ENCODE measurements at regions not wholly inside any gene's neighbourhood (a gene's known extent, or its start where the extent isn't known, plus 50 kb on each side); places are given as distances from the start of the nearest gene placed in this dataset.

- no peak for FAIRE-seq
- Histone ChIP-seq H3K4me3 (ENCODE audit: low read depth, low read length) (no peak overlapping the region), H3K27me3 (ENCODE audit: control insufficient read depth, insufficient read depth, low read length) (no peaks in the 10 kb centered on the region), H3K36me3 (ENCODE audit: control insufficient read depth, insufficient read depth, low read length) (no peaks in the 10 kb centered on the region)
- DNase-seq (ENCODE audit: low read depth) = no peak
- TF ChIP-seq CTCF (IDR thresholded peaks at IDR 0.05; ENCODE audit: insufficient read depth, low read length, severe bottlenecking) = no peak
Observed at GRCh38 chr7:98711945-98712344, 94.9 kb downstream of the NPTX2 start.

- Histone ChIP-seq H3K36me3 (ENCODE audit: control insufficient read depth, insufficient read depth, low read length) (no peaks in the 10 kb centered on the region), H3K27me3 (ENCODE audit: control insufficient read depth, insufficient read depth, low read length) (no peaks in the 10 kb centered on the region)
- FAIRE-seq = no peak
Observed at GRCh38 chr7:98713165-98713810, 96.2 kb downstream of the NPTX2 start.

GRCh38 chr7:98719396-98719795 lies 102.3 kb downstream of the NPTX2 start:
- H3K4me3 ChIP-seq (ENCODE audit: low read depth, low read length) = no peak overlapping the region
- no peak for TF ChIP-seq CTCF (IDR thresholded peaks at IDR 0.05; ENCODE audit: insufficient read depth, low read length, severe bottlenecking)
- FAIRE-seq = no peak
- no peak for DNase-seq (ENCODE audit: low read depth)
- no peaks in the 10 kb centered on the region for H3K27me3 ChIP-seq (ENCODE audit: control insufficient read depth, insufficient read depth, low read length)
- no peaks in the 10 kb centered on the region for H3K36me3 ChIP-seq (ENCODE audit: control insufficient read depth, insufficient read depth, low read length)

More at GRCh38 chr7:98713165-98713810, 96.2 kb downstream of the NPTX2 start:
- TF ChIP-seq CTCF (IDR thresholded peaks at IDR 0.05; ENCODE audit: insufficient read depth, low read length, severe bottlenecking) = no peak
- no peak overlapping the region for H3K4me3 ChIP-seq (ENCODE audit: low read depth, low read length)
- DNase-seq (ENCODE audit: low read depth) = no peak

- no peak for DNase-seq (ENCODE audit: low read depth)
- Histone ChIP-seq H3K27me3 (ENCODE audit: control insufficient read depth, insufficient read depth, low read length) (no peaks in the 10 kb centered on the region), H3K36me3 (ENCODE audit: control insufficient read depth, insufficient read depth, low read length) (no peaks in the 10 kb centered on the region), H3K4me3 (ENCODE audit: low read depth, low read length) (no peak overlapping the region)
- no peak for TF ChIP-seq CTCF (IDR thresholded peaks at IDR 0.05; ENCODE audit: insufficient read depth, low read length, severe bottlenecking)
- no peak for FAIRE-seq
Observed at GRCh38 chr7:98722402-98722801, 105.3 kb downstream of the NPTX2 start.

- DNase-seq (ENCODE audit: low read depth) (no peak), FAIRE-seq (no peak)
- H3K36me3 ChIP-seq (ENCODE audit: control insufficient read depth, insufficient read depth, low read length) = no peaks in the 10 kb centered on the region
- H3K4me3 ChIP-seq (ENCODE audit: low read depth, low read length) = no peak overlapping the region
- no peak for TF ChIP-seq CTCF (IDR thresholded peaks at IDR 0.05; ENCODE audit: insufficient read depth, low read length, severe bottlenecking)
- no peaks in the 10 kb centered on the region for H3K27me3 ChIP-seq (ENCODE audit: control insufficient read depth, insufficient read depth, low read length)
Observed at GRCh38 chr7:98724591-98724990, 107.5 kb downstream of the NPTX2 start.

GRCh38 chr7:98727146-98727709 lies 110.1 kb downstream of the NPTX2 start:
- H3K36me3 ChIP-seq (ENCODE audit: control insufficient read depth, insufficient read depth, low read length) = no peaks in the 10 kb centered on the region
- H3K4me3 ChIP-seq (ENCODE audit: low read depth, low read length) = no peak overlapping the region
- no peak for TF ChIP-seq CTCF (IDR thresholded peaks at IDR 0.05; ENCODE audit: insufficient read depth, low read length, severe bottlenecking)
- H3K27me3 ChIP-seq (ENCODE audit: control insufficient read depth, insufficient read depth, low read length) = no peaks in the 10 kb centered on the region
- FAIRE-seq (no peak), DNase-seq (ENCODE audit: low read depth) (no peak)
